ENCODE measurements at regions not wholly inside any gene's neighbourhood (a gene's known extent, or its start where the extent isn't known, plus 50 kb on each side); places are given as distances from the start of the nearest gene placed in this dataset.

DNA sequence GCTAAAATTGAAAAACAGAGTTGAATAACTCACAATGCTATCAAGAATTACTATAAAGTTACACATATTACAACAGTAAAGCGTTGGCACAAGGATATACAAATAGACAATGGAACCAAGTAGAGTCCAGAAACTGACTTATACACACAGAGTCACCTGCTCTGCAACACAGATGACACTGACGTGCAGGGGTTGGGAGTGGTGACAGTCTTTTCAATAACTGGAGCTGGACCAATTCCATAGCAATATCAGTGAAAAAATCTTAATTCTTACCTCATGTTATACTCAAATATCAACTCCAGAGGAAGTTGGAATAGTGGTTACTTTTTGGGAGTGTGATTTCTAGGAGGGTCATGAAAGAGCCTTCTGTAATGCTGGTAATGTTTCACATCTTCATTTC lies 62.5 kb upstream of the NPY start:
- TF ChIP-seq, protein P1, sequence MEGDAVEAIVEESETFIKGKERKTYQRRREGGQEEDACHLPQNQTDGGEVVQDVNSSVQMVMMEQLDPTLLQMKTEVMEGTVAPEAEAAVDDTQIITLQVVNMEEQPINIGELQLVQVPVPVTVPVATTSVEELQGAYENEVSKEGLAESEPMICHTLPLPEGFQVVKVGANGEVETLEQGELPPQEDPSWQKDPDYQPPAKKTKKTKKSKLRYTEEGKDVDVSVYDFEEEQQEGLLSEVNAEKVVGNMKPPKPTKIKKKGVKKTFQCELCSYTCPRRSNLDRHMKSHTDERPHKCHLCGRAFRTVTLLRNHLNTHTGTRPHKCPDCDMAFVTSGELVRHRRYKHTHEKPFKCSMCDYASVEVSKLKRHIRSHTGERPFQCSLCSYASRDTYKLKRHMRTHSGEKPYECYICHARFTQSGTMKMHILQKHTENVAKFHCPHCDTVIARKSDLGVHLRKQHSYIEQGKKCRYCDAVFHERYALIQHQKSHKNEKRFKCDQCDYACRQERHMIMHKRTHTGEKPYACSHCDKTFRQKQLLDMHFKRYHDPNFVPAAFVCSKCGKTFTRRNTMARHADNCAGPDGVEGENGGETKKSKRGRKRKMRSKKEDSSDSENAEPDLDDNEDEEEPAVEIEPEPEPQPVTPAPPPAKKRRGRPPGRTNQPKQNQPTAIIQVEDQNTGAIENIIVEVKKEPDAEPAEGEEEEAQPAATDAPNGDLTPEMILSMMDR (IDR thresholded peaks at IDR 0.05): no peak
- TF ChIP-seq POLR2A (IDR thresholded peaks at IDR 0.05) (no peak), POLR2AphosphoS5 (IDR thresholded peaks at IDR 0.05) (no peak)

All from transverse colon (tissue), 4 donors.